ENCODE measurements at regions not wholly inside any gene's neighbourhood (a gene's known extent, or its start where the extent isn't known, plus 50 kb on each side); places are given as distances from the start of the nearest gene placed in this dataset.

- DNase-seq, result no peak
Observed at GRCh38 chr22:49079743-49080500, 747.8 kb downstream of the BRD1 start.

- DNase-seq, result no peak
Observed at GRCh38 chr22:49079027-49079725, 748.5 kb downstream of the BRD1 start.

GRCh38 chr22:49078076-49078710, 749.5 kb downstream of the BRD1 start:
- no peak for DNase-seq

GRCh38 chr22:49077586-49077985, 750.1 kb downstream of the BRD1 start:
- no peak for DNase-seq

GRCh38 chr22:49077036-49077393, 750.7 kb downstream of the BRD1 start:
- DNase-seq, result no peak

- DNase-seq, result no peak
Observed at GRCh38 chr22:49076300-49077035, 751.2 kb downstream of the BRD1 start.

- DNase-seq, result no peak
Observed at GRCh38 chr22:49075150-49075549, 752.5 kb downstream of the BRD1 start.

- no peak for DNase-seq
Observed at GRCh38 chr22:49073873-49074417, 753.7 kb downstream of the BRD1 start.

GRCh38 chr22:49072996-49073645, 754.6 kb downstream of the BRD1 start:
- no peak for DNase-seq

GRCh38 chr22:49070501-49070900, 757.2 kb downstream of the BRD1 start:
- no peak for DNase-seq

GRCh38 chr22:49068861-49069500, 758.7 kb downstream of the BRD1 start:
- no peak for DNase-seq

GRCh38 chr22:49067504-49067903, 760.2 kb downstream of the BRD1 start:
- DNase-seq, result no peak

- no peak for DNase-seq
Observed at GRCh38 chr22:49066619-49067018, 761.1 kb downstream of the BRD1 start.

GRCh38 chr22:49064836-49065235, 762.8 kb downstream of the BRD1 start:
- DNase-seq, result no peak

GRCh38 chr22:49063545-49063890, 764.2 kb downstream of the BRD1 start:
- no peak for DNase-seq

- DNase-seq, result no peak
Observed at GRCh38 chr22:49062802-49063544, 764.7 kb downstream of the BRD1 start.

GRCh38 chr22:49062155-49062801, 765.4 kb downstream of the BRD1 start:
- DNase-seq, result no peak

- DNase-seq, result no peak
Observed at GRCh38 chr22:49057910-49058309, 769.8 kb downstream of the BRD1 start.

- no peak for DNase-seq
Observed at GRCh38 chr22:49056301-49056700, 771.4 kb downstream of the BRD1 start.

- no peak for DNase-seq
Observed at GRCh38 chr22:49055406-49055805, 772.3 kb downstream of the BRD1 start.

- no peak for DNase-seq
Observed at GRCh38 chr22:49053578-49053977, 774.1 kb downstream of the BRD1 start.
